NCI-H446 (cell line): ENCODE measurements at regions not wholly inside any gene's neighbourhood (a gene's known extent, or its start where the extent isn't known, plus 50 kb on each side); places are given as distances from the start of the nearest gene placed in this dataset.
"Not testable (repeated sequence)": the region's sequence is repeated elsewhere in the genome, so short reads cannot be mapped to it uniquely, and the experiment has no call there.

ENCODE experiments used
- DNase-seq, 2 experiments: peaks; one replicate each; lab custom pipeline; 2025; lab: John Stamatoyannopoulos, UW

- no peak for DNase-seq
Measured at GRCh38 chr11:44417731-44418455, 108.0 kb upstream of the ALX4 start.

DNA sequence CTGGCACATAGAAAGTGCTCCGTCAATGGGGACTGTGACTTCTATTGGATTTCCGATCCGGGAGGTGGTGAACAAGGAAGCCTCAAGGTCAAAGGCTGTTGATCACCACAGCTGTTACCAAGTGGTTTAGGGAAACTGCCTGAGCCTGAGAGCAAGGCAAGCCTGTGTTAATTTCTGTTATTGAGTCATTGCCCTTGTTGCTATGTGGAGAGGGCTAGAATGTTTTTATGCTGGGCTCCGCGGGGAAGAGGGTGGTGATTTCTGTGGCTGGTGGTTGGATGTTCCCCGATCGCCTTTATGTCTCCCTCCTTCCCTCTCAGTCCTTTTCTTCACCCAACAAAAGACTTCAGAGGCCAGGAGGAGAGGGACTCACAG, 108.5 kb upstream of the ALX4 start:
- DNase-seq, result no peak

- DNase-seq, result no peak
Measured at GRCh38 chr11:44421090-44421675, 111.2 kb upstream of the ALX4 start.

- no peak for DNase-seq
Measured at GRCh38 chr11:44423289-44423688, 113.3 kb upstream of the ALX4 start.

DNA sequence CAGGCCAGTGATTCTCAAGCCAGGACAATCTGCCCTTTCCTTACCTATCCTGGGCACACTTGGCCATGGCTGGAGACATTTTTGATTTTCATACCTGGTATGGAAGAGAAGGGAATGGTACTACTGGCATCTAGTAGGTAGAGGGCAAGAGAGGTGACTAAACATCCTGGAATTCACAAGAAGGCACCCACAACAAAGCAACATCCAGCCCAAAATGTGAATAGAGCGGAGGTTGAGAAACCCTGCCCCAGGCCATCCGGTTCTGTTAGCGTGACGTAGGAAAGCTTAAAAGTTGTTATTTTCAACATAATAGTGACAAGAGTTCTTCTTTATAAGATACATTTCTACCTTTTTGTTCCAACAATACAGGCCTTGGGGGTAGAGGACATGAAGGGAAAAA, 114.9 kb upstream of the ALX4 start:
- DNase-seq, result no peak

DNA sequence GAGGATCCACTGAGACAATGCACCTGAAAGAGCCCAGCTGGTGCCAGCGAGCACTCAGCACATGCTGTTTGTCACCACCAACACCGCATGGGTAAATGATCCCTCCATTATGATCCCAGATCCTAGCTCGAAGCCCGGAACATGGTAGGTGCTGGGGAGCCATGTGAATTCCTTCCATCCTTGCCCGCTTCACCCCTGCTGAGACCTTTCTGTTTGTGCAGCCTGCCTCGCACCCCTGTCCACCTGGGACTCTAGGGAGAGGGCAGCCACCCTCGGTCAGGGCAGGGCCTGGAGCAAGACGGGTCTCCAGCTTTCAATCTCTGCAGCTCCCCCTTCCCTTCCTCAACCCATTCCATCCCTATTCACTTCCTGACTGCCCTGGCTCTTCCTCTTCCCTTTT, 116.2 kb upstream of the ALX4 start:
- no peak for DNase-seq

- no peak for DNase-seq
Measured at GRCh38 chr11:44426958-44427357, 117.0 kb upstream of the ALX4 start.

DNA sequence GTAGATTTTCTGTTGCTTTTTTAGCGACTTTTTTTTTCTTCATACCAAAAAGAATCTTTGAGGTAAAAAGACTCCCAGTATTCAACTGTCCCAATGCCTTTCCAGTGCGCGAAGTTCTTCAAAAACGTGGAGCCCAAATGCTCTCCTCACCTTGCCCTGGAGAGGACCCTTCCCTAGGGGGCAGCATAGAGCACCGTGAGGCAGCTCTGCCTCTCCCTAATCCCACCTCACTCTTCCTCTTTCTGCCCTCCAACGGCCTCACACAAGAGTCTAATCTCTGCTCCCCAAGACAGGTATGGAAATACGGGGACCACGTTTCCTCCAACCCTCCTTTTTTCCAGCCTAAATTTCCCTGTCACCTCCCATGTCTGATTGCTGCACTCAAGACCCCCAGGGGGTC, 117.5 kb upstream of the ALX4 start:
- peak in 1 of 2 experiments; percentile 21 for DNase-seq

GRCh38 chr11:44430140-44430539, 120.2 kb upstream of the ALX4 start:
- DNase-seq, result no peak

DNA sequence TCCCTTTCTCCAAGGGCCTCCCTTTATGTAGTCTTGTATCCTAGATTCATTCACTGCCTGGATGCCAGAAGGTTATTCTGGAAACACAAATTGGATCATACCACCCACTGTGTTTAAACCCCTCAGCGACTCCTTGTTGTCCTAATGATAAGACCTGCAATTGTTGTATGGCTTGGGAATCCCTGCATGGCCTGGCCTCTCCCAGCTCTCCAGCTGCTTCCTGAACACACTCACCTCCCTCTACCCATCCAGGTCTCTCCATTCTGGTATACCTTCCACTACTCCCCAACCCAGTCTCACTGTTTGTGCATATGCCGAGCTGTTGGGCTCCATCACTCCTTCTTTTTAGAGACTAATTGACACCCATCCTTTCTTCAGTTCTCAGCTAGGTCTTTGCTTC, 124.3 kb upstream of the ALX4 start:
- no peak for DNase-seq

GRCh38 chr11:44437122-44437521, 127.2 kb upstream of the ALX4 start:
- no peak for DNase-seq

GRCh38 chr11:44442893-44443673, 122.4 kb upstream of the CD82 start:
- not testable (repeated sequence) for DNase-seq

DNA sequence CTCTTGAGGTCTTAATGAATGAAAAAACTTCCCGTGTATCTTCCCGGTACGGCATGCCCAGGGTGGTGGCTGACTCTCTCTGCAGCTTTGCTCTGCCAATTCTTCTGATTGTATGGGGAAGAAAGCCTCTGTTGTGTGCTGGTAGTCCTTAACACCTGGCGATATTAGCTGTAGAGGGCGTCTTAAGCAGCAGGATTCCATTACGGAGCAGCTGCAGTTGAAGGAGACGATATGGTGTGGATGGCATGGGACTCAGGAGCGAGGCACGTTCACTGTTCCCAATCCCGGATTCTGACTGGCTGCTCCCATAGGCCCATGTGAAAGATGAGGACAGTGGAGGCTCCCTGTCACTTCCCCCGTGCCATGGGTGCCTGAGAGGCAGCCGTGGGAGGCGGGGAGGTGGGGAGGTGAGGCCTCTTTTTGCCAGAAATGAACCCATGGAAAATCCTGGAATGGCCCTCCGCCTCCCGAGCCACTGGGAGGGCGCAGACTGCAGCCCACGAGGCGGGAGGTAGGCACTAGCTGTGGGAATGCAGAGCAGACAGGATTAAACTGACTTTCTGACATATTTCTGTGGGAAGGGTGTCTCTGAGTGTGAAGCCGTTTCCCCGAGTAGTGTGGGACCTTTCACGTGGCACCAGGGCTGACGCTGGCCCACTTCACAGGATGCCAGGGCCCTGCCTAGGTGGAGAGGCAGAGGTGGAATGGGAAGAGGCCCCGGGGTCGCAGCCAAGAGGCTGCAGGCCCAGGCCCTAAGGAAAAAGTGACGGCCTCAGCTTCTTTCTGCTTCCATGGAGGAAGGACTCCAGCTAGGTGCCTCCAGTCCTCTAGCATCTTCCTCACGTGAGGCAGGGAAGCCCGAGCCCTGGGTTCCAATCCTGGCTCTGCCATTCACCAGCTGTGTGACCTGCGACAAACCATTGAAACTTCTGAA, 121.4 kb upstream of the CD82 start:
- DNase-seq, result no peak

DNA sequence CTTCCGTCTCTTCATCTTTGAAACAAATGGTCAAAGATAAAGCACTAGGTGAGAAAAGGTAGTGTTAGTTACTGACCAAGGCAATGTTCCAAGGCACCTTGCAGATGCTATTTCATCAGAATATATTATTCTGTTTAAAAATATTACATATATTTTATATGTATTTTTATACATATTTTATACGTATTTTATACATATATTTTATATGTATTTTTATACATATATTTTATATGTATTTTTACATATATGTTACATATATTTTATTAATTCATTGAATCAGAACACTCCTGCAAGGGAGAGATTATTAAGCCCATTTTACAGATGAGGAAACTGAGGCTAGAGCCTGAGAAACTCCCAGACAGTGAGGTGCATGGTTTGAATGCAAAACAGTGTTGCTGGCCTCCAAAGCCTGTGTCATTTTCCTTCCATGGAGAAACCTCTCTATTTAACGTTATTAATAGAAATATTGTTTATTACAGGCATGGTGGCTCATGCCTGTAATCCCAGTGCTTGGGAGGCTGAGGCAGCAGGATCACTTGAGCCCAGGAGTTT, 120.6 kb upstream of the CD82 start:
- DNase-seq, result no peak

DNA sequence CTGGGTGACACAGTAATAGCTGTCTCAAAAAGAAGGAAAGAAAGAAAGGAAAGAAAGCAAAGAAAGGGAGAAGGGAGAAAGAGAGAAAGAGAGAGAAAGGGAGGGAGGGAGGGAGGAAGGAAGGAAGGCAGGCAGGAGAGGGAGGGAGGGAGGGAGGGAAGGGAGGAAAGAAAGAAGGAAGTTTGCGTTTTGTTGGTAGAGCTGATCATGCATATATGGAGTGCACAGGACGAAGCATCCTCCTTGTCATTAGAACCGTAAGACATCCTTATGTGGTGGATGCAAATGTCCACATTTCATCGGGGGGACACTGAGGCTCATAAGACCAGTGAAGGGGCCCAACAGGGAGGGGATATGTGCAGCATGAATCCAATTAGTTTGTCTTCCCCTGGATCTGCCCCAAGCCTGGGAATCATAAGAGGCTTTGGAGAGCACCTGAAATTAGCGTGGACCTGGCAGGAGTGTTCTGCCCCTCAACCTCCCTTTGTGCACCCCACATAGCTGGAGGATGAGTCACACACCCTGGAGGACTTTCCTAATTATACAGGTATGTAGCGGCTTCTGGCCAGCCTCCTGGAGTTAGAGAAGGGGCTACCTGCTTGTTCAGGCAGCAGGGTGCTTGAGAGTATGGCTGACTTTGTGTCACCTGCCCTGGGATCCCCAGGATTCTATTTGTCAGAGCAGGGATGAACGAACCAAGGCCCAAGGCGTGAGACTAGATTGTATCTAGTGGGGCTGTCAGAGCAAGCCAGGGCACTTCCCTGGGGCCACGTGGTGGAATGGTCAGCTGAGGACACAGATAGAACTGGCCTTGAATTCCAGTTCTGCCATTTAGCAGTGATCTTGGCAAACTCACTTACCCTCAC, 119.7 kb upstream of the CD82 start:
- DNase-seq, result no peak

GRCh38 chr11:44446366-44446762, 119.1 kb upstream of the CD82 start:
- DNase-seq, result no peak

DNA sequence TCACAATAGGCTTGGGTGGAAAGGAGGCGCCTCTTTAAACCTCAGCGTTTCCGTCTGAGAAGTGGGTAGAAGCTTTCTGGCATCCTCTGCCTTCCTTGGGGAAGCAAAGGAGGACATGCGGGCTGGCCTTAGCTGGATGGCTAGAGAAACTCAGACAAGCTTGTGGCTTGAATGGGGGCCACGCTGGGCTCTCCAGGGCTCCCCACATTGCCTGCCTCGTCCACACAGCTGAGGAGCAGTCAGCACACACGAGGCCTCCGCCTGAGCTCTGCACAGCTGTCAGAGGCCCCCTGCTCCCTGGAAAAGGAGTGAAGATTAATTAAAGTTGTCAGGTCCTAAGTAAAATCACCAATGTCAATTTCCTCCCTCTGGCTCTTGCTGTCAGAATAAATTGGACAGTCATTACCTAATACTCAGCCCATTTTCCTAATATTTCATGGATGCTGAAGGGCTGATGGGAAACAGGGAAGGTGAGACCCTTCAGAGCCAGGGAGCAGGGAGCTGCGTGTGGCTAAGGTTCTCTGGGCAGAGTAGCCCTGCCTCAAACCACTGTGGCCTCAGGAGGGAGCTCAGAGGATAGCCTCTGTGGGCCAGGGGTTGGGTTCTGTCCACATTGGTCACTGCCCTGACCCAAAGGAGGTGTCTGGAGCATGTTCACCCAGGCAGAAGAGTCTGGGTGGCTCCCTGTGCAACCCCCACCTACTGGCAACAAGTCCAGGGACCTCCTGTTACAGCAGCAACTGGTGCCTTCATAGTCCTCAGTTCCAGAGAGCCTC, 118.3 kb upstream of the CD82 start:
- DNase-seq, result no peak

DNA sequence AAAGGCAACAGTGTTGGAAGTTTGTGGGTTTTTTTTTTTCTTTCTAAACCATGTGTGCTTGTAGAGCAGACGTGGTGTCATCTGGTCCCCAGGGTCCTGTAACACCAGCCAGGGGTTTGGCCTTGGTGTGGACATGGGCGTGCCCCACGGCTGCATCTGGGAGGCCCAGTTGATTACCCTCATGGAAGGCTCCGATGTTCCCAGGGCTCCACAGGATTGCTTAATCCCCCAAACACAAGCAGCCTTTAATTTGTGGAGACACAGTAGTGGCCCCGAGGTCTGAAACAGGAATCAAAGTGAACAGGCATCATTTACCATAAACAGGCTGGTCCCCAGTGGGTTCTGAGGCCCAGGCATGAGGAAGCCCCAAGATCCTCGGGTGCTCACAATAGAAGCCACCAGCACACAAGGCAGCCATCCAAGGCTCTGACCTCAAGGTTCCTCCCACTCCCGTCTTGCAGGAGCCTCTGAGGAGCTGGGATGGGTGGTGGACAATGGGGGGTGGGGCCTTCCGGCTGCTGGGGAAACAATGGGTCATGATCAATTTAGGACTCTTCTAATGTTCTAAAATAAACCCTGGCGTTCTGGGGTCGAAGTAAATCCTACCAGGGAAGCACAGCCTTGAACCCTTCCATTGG, 115.0 kb upstream of the CD82 start:
- no peak for DNase-seq

GRCh38 chr11:44451706-44452105, 113.8 kb upstream of the CD82 start:
- no peak for DNase-seq
